HEK293 (cell line): ENCODE measurements at regions not wholly inside any gene's neighbourhood (a gene's known extent, or its start where the extent isn't known, plus 50 kb on each side); places are given as distances from the start of the nearest gene placed in this dataset.
A peak's percentile ranks its signal among the peaks of the same experiment; 100 is the strongest.

Experiments used
- CTCF ChIA-PET: fragments of 350-600 bp; formaldehyde crosslinking; extraction: SDS; loops from one replicate; lab custom pipeline; 2021; ENCODE audit warnings: antibody characterized with exemption; lab: Yijun Ruan, JAX
- POLR2A ChIA-PET: fragments of 300-600 bp; formaldehyde crosslinking; extraction: SDS; loops from one replicate; lab custom pipeline; 2020; ENCODE audit warnings: antibody characterized with exemption, inconsistent platforms; lab: Yijun Ruan, JAX
- H3K27ac ChIP-seq: fragments of 200-500 bp; sonication (Bioruptor generic); 2 replicates; pipeline ENCODE4 v1.5.1; 2014; ENCODE audit warnings: low read depth, low read length, control low read depth, inconsistent platforms; ENCODE audit errors: extremely low read depth
- H3K36me3 ChIP-seq, 2 experiments: fragments of 200-500 bp in 1 of 2; sonication (Bioruptor generic) in 1 of 2; 1 replicate in 1 of 2; 2 replicates in 1 of 2; pipeline ENCODE4 v1.5.1; 2014 to 2017; ENCODE audit warnings: inconsistent platforms in 2 of 2, low read length in 2 of 2; ENCODE audit not compliant: control insufficient read depth in 2 of 2, insufficient read depth in 1 of 2
- H3K4me1 ChIP-seq: fragments of 200-500 bp; sonication (Bioruptor generic); 2 replicates; pipeline ENCODE4 v1.5.1; 2014; ENCODE audit warnings: mild to moderate bottlenecking, low read length, inconsistent platforms; ENCODE audit not compliant: control insufficient read depth, insufficient read depth
- H3K4me3 ChIP-seq: 2 replicates; pipeline ENCODE4 v1.5.1; 2011; ENCODE audit warnings: low read depth, mild to moderate bottlenecking, control low read depth, low read length, moderate library complexity
- H3K9me3 ChIP-seq: fragments of 200-500 bp; sonication (Bioruptor generic); 2 replicates; pipeline ENCODE4 v1.5.1; 2014; ENCODE audit warnings: low read depth, low read length, inconsistent platforms; ENCODE audit not compliant: control insufficient read depth, insufficient read depth
- BCL6B ChIP-seq: fragments of 450-650 bp; formaldehyde crosslinking; IDR thresholded peaks from 2 replicates; pipeline ENCODE4 v1.5.1; 2017; ENCODE audit warnings: missing biosample characterization, missing genetic modification characterization
- FEZF1 ChIP-seq: fragments of 450-650 bp; formaldehyde crosslinking; IDR thresholded peaks from 2 replicates; pipeline ENCODE4 v1.5.1; 2016; ENCODE audit warnings: missing biosample characterization, missing genetic modification characterization
- GLIS1 ChIP-seq: fragments of 450-650 bp; formaldehyde crosslinking; IDR thresholded peaks from 2 replicates; pipeline ENCODE4 v1.5.1; 2016; ENCODE audit warnings: missing biosample characterization, missing genetic modification characterization
- HOXA7 ChIP-seq: sonication (generic); formaldehyde crosslinking; IDR thresholded peaks from 2 replicates; pipeline ENCODE4 v1.8.1; 2022; ENCODE audit warnings: missing genetic modification reagents, borderline replicate concordance
- HOXC10 ChIP-seq: sonication (generic); formaldehyde crosslinking; IDR thresholded peaks from 2 replicates; pipeline ENCODE4 v1.8.1; 2023; ENCODE audit warnings: mild to moderate bottlenecking, missing genetic modification reagents
- KLF8 ChIP-seq: fragments of 450-650 bp; formaldehyde crosslinking; IDR thresholded peaks from 2 replicates; pipeline ENCODE4 v1.5.1; 2016; ENCODE audit warnings: missing biosample characterization, missing genetic modification characterization
- REPIN1 ChIP-seq: fragments of 450-650 bp; formaldehyde crosslinking; IDR thresholded peaks from 2 replicates; pipeline ENCODE4 v1.5.1; 2017; ENCODE audit warnings: missing biosample characterization, missing genetic modification characterization, low read depth
- SCRT2 ChIP-seq: fragments of 450-650 bp; formaldehyde crosslinking; IDR thresholded peaks from 2 replicates; pipeline ENCODE4 v1.5.1; 2016; ENCODE audit warnings: missing biosample characterization, missing genetic modification characterization
- WT1 ChIP-seq: fragments of 450-650 bp; formaldehyde crosslinking; IDR thresholded peaks from 2 replicates; pipeline ENCODE4 v1.5.1; 2016; ENCODE audit warnings: missing biosample characterization, missing genetic modification characterization
- ZBTB11 ChIP-seq: fragments of 450-650 bp; formaldehyde crosslinking; conservative IDR thresholded peaks from 2 replicates; pipeline ENCODE4 v1.5.1; 2016; ENCODE audit warnings: low read depth, missing biosample characterization, missing genetic modification characterization
- ZBTB44 ChIP-seq: fragments of 450-650 bp; IDR thresholded peaks from 2 replicates; pipeline ENCODE4 v1.5.1; 2018; ENCODE audit warnings: missing biosample characterization, mild to moderate bottlenecking, missing genetic modification characterization
- ZEB2 ChIP-seq: fragments of 450-650 bp; formaldehyde crosslinking; IDR thresholded peaks from 2 replicates; pipeline ENCODE4 v1.5.1; 2016; ENCODE audit warnings: missing biosample characterization, missing genetic modification characterization
- ZFP69B ChIP-seq: fragments of 450-650 bp; formaldehyde crosslinking; IDR thresholded peaks from 2 replicates; pipeline ENCODE4 v1.5.1; 2016; ENCODE audit warnings: missing biosample characterization, missing genetic modification characterization
- ZNF114 ChIP-seq: fragments of 450-650 bp; formaldehyde crosslinking; IDR thresholded peaks from 2 replicates; pipeline ENCODE4 v1.5.0; 2017; ENCODE audit warnings: missing biosample characterization, missing genetic modification characterization
- ZNF138 ChIP-seq: fragments of 450-650 bp; formaldehyde crosslinking; IDR thresholded peaks from 2 replicates; pipeline ENCODE4 v1.5.1; 2016; ENCODE audit warnings: missing biosample characterization, missing genetic modification characterization, borderline replicate concordance
- ZNF146 ChIP-seq: fragments of 450-650 bp; formaldehyde crosslinking; IDR thresholded peaks from 2 replicates; pipeline ENCODE4 v1.5.1; 2016; ENCODE audit warnings: missing biosample characterization, missing genetic modification characterization
- ZNF354C ChIP-seq: fragments of 450-650 bp; formaldehyde crosslinking; IDR thresholded peaks from 2 replicates; pipeline ENCODE4 v1.5.1; 2016; ENCODE audit warnings: missing biosample characterization, missing genetic modification characterization, low read depth, borderline replicate concordance
- ZNF394 ChIP-seq: fragments of 450-650 bp; formaldehyde crosslinking; IDR thresholded peaks from 2 replicates; pipeline ENCODE4 v1.5.1; 2016; ENCODE audit warnings: missing biosample characterization, missing genetic modification characterization, mild to moderate bottlenecking, moderate library complexity, borderline replicate concordance
- ZNF510 ChIP-seq: fragments of 450-650 bp; formaldehyde crosslinking; IDR thresholded peaks from 2 replicates; pipeline ENCODE4 v1.5.1; 2018; ENCODE audit warnings: mild to moderate bottlenecking, missing genetic modification characterization, missing biosample characterization; ENCODE audit not compliant: insufficient replicate concordance
- ZNF548 ChIP-seq: fragments of 450-650 bp; formaldehyde crosslinking; IDR thresholded peaks from 2 replicates; pipeline ENCODE4 v1.5.1; 2016; ENCODE audit warnings: missing biosample characterization, missing genetic modification characterization
- ZNF571 ChIP-seq: fragments of 450-650 bp; formaldehyde crosslinking; IDR thresholded peaks from 2 replicates; pipeline ENCODE4 v1.5.0; 2017; ENCODE audit warnings: missing biosample characterization, missing genetic modification characterization
- ZNF654 ChIP-seq: fragments of 450-650 bp; formaldehyde crosslinking; IDR thresholded peaks from 2 replicates; pipeline ENCODE4 v1.5.1; 2016; ENCODE audit warnings: low read depth, missing biosample characterization, missing genetic modification characterization
- ZNF660 ChIP-seq: fragments of 450-650 bp; IDR thresholded peaks from 2 replicates; pipeline ENCODE4 v1.5.1; 2018; ENCODE audit warnings: missing biosample characterization, mild to moderate bottlenecking, missing genetic modification characterization
- ZNF664 ChIP-seq: fragments of 450-650 bp; formaldehyde crosslinking; IDR thresholded peaks from 2 replicates; pipeline ENCODE4 v1.5.1; 2016; ENCODE audit warnings: missing biosample characterization, missing genetic modification characterization
- ZNF830 ChIP-seq: fragments of 450-650 bp; IDR thresholded peaks from 2 replicates; pipeline ENCODE4 v1.5.0; 2018; ENCODE audit warnings: missing biosample characterization, missing genetic modification characterization, low read depth, mild to moderate bottlenecking, moderate library complexity
- TF ChIP-seq, protein P1 (sequence below): fragments of 450-650 bp; formaldehyde crosslinking; IDR thresholded peaks from 2 replicates; pipeline ENCODE4 v1.5.1; 2016; ENCODE audit warnings: missing biosample characterization, missing genetic modification characterization
- TF ChIP-seq, protein P2 (sequence below): fragments of 450-650 bp; formaldehyde crosslinking; IDR thresholded peaks from 2 replicates; pipeline ENCODE4 v1.5.1; 2016; ENCODE audit warnings: missing biosample characterization, missing genetic modification characterization
- TF ChIP-seq, protein P3 (sequence below): fragments of 450-650 bp; formaldehyde crosslinking; IDR thresholded peaks from 2 replicates; pipeline ENCODE4 v1.5.1; 2017; ENCODE audit warnings: missing biosample characterization, missing genetic modification characterization

- TF ChIP-seq ZNF138 (tag by site-specific recombination) (no peak), ZNF394 (tag by site-specific recombination) (no peak), ZBTB11 (no peak), WT1 (tag by site-specific recombination) (peak; percentile 64), HOXA7 (CRISPR knock-in tag) (no peak), ZNF548 (no peak), ZNF830 (tag by site-specific recombination) (no peak), REPIN1 (tag by site-specific recombination) (no peak), ZEB2 (0 out of 2 replicates have a peak, but pooled peaks have one; percentile 34), FEZF1 (tag by site-specific recombination) (peak; percentile 90), ZNF510 (no peak), ZNF571 (tag by site-specific recombination) (no peak), GLIS1 (no peak), KLF8 (tag by site-specific recombination) (0 out of 2 replicates have a peak, but pooled peaks have one; percentile 9), ZBTB44 (no peak), HOXC10 (CRISPR knock-in tag) (no peak)
- TF ChIP-seq, protein P1, sequence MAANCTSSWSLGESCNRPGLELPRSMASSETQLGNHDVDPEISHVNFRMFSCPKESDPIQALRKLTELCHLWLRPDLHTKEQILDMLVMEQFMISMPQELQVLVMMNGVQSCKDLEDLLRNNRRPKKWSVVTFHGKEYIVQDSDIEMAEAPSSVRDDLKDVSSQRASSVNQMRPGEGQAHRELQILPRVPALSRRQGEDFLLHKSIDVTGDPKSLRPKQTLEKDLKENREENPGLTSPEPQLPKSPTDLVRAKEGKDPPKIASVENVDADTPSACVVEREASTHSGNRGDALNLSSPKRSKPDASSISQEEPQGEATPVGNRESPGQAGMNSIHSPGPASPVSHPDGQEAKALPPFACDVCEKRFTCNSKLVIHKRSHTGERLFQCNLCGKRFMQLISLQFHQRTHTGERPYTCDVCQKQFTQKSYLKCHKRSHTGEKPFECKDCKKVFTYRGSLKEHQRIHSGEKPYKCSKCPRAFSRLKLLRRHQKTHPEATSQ (tag by site-specific recombination) = no peak
- TF ChIP-seq, protein P2, sequence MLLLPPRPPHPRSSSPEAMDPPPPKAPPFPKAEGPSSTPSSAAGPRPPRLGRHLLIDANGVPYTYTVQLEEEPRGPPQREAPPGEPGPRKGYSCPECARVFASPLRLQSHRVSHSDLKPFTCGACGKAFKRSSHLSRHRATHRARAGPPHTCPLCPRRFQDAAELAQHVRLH (tag by site-specific recombination) = no peak
Observed at GRCh38 chr5:125323613-125324012, 577.2 kb upstream of the ZNF608 start (continued).

DNA sequence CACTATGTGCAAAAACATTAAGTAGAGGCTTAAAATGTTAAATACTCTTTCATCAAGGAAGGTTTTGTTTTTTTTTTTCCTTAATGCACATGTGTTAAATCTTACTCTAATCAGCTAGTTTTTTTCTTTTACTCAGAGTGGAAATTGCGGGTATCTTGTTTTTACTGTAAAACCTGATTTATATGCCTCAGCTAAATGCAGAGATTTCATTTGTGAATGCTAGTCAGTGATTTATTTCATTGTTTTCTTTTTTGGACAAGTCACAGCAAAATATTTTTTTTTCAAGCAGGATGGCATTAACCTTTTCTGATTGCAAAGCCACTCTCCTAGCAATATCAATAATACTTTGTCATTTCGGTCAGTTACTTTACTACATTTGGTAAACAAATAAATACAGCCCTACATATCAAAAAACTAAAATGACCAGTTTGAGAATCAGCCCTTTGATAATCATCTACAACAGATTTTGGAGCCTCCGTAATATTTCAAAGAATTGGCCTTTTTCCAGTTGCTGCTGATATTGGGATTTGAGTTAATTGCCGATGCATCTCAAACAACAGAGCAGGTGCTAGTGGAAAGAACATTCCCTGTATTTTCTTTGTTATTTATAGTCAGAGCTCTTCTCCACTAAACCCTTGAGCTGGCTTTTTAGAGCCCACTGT, 579.2 kb upstream of the ZNF608 start:
- CTCF ChIA-PET = interaction anchor here (0.6 to 1.1 kb wide), 2 partner anchors 50 to 436 kb away, joined by 3 to 5 read pairs; no protein-coding TSS in a partner anchor
- H3K4me3 ChIP-seq = no peak overlapping the region
- TF ChIP-seq, protein P3, sequence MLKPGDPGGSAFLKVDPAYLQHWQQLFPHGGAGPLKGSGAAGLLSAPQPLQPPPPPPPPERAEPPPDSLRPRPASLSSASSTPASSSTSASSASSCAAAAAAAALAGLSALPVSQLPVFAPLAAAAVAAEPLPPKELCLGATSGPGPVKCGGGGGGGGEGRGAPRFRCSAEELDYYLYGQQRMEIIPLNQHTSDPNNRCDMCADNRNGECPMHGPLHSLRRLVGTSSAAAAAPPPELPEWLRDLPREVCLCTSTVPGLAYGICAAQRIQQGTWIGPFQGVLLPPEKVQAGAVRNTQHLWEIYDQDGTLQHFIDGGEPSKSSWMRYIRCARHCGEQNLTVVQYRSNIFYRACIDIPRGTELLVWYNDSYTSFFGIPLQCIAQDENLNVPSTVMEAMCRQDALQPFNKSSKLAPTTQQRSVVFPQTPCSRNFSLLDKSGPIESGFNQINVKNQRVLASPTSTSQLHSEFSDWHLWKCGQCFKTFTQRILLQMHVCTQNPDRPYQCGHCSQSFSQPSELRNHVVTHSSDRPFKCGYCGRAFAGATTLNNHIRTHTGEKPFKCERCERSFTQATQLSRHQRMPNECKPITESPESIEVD (tag by site-specific recombination) = peak; percentile 76
- TF ChIP-seq BCL6B (tag by site-specific recombination) (peak; percentile 60; the same call in 1 of the 2 replicates), ZNF114 (tag by site-specific recombination) (no peak), ZNF660 (tag by site-specific recombination) (no peak), WT1 (tag by site-specific recombination) (peak; percentile 16; the same call in 1 of the 2 replicates), ZNF664 (tag by site-specific recombination) (peak; percentile 25; the same call in 1 of the 2 replicates), ZFP69B (tag by site-specific recombination) (no peak), ZNF654 (tag by site-specific recombination) (0 out of 2 replicates have a peak, but pooled peaks have one; percentile 2), SCRT2 (0 out of 2 replicates have a peak, but pooled peaks have one; percentile 33), ZNF354C (tag by site-specific recombination) (no peak), ZNF146 (tag by site-specific recombination) (0 out of 2 replicates have a peak, but pooled peaks have one; percentile 3)

More for the DNA sequence above, 579.2 kb upstream of the ZNF608 start:
- H3K36me3 ChIP-seq = no peaks in the 10 kb centered on the region
- peaks cover 28% of the 10 kb centered on the region for H3K4me1 ChIP-seq
- POLR2A ChIA-PET = no interaction called here
- peak overlapping the region; percentile 70 for H3K27ac ChIP-seq
- H3K9me3 ChIP-seq = no peaks in the 10 kb centered on the region
